ENCODE measurements at regions not wholly inside any gene's neighbourhood (a gene's known extent, or its start where the extent isn't known, plus 50 kb on each side); places are given as distances from the start of the nearest gene placed in this dataset.

DNA sequence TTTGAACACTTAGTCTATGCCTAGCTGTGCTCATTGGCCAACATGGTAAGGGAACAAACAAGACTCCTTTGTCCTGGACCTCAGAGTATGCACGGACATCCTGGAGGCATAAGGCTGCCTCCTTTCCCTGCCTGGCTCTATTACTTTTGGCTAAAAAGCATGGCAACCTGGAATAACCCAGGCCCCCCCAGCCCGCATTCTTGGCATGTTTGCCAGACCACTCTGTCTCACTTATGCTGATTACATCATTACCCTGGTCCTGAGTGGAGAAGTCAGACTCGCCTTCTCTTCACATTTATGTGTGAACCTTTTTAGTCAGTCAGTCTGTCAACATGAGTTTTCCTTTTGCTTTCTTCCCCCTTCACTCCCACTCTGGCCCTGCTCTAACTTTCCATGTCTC is 58.0 kb upstream of the ELK3 start:
- DNase-seq: no peak

DNA sequence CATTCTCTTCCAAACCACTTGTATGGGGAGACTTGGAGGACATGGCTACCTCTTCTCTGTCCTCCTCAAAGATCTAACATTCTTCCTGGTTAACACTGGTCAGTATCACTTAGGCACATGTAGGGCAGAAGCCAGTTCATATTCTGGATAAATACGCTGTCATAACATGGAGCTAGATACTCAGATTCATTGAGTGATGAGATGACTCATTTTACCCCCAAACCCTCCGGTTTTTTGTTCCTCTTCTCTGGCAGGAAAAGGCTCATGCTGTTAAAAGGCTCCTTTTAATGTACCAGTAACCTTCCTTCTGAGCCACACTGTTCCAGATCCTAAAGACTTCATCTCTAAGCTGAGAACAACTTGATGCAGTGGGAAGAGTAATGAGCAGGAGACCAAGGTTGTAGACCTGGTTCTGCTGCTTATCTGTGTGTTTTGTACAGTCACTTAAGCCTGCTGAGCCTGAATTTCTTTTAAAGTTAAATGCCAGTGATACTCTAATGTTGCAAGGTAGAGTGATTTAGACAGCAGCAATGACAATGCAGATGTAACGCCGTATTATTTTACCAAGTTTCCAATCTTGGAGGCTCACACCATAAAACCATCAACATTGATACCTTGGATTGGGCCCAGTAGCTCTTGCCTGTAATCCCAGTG is 57.3 kb upstream of the ELK3 start:
- DNase-seq: no peak

DNA sequence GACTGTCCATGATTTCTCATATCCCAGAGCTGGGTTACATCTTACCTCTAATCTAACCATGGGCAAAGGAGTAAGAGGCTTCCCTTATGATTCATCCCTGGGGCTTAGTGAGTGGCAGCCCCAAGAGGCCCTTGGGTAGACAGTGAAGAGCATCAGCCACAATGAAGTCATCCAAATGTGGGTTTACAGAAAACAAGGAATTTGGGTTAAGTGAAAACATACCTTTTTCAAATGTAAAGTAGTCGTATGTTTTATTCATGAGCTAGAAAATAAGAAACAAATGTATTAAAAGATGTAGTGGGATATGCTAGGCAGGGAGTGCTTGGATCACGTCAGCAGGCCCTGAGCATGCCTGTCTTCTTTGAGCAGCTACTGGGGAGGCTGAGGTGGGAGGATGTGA is 54.0 kb upstream of the ELK3 start:
- no peak for DNase-seq

DNA sequence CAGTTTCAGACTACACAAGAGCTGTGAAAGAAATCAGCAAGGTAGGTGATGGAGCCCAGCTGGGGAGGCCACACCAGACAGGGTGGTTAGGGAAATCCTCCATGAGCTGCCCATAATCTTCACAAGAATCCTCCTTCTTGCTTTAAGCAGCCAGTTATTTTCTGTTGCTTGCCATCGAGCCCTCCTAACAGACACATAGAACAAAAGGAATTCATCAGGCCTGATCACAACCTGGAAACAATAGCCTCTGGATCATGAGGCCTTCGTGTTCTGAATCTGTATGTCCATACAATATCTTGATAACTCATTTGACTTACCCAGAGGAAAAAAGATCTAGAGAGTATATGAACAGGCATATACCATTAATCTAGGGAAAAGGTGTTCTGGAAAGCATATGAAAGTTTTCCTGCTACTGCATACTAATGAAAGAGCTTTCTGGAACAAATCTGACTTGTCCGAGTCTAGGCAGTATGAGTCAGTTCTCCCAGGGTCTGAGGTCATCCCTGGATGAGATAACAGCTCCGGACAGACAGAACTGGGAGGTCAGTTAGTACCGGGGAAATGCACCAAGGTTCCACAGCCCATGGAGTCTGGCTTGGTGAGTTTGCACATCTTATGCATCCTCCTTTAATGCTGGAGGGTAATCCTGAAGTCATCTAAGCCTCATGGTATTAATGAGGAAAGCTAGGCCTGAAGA is 52.8 kb upstream of the ELK3 start:
- no peak for DNase-seq

DNA sequence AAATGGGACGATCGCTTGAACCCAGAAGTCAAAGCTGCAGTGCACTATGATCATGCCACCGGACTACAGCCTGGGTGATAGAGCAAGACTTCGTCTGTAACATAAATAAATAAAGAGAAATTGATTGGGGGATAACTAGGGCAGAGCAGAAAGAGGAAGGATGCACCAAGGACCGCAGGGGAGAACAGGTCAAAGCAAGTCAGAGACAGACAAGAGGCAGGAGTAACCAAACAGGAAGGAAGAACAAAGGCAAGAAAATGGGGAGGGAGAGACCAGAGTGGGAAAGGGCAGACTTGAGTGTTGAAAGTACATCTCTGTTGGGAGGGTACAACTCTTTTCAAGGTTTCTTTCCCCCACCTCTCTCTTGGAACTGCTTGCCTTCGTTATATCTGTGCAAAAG is 50.8 kb upstream of the ELK3 start:
- DNase-seq: no peak

DNA sequence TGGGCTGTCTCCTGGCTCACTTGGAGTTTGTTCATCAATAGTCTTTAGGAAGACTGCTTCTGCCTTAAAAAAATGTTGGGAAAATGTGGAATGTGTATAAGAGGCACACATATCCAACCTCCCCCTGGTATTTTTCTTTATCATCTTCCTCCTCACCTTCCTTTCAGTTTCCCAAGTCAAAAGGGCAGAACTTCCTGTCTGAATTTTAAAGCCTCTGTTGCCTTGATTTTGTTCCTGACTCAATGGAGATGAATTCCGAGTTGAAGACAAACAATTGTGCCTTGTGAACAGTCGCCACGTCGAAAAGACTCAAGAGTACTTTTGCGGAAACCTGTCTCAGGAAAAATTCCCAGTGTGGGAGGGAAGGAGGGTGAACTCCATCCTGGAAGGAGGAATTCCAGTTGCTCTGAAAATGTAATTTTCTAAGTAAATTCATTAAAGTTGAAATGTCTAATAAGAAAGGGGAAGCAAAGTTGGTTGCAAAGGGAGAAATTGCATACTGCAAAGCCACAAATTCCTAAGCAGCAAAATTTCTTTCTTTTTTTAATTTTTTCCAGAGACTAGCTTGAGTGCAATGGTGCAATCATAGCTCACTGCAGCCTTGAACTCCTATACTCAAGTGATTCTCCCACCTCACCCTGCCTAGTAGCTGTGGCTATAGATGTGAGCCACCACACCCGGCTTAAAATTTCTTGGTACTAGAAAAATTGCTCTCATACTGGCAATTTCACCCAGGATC is 50.2 kb upstream of the ELK3 start:
- no peak for DNase-seq

Measured in NCI-H1694 (cell line).